Transverse colon (tissue), 4 donors: ENCODE measurements at regions not wholly inside any gene's neighbourhood (a gene's known extent, or its start where the extent isn't known, plus 50 kb on each side); places are given as distances from the start of the nearest gene placed in this dataset.

Experiments
- DNase-seq: peaks from one replicate; pipeline ENCODE4 v3.0.0-alpha.2; 2019
- H3K27ac ChIP-seq, 4 donors: fragments of 200-600 bp; sonication (generic); 2 replicates each; pipeline ENCODE4 v1.5.1; 2016 to 2018; ENCODE audit warnings: inconsistent platforms in 4 of 4
- H3K27me3 ChIP-seq: fragments of 200-600 bp; sonication (generic); 2 replicates; pipeline ENCODE4 v1.5.1; 2017; ENCODE audit warnings: inconsistent platforms
- H3K36me3 ChIP-seq, 4 donors: fragments of 200-600 bp; sonication (generic); 2 replicates each; pipeline ENCODE4 v1.5.1; 2017 to 2019; ENCODE audit warnings: inconsistent platforms in 4 of 4
- H3K4me1 ChIP-seq, 4 donors: fragments of 200-600 bp; sonication (generic); 2 replicates each; pipeline ENCODE4 v1.5.1; 2017 to 2020; ENCODE audit warnings: inconsistent platforms in 4 of 4
- H3K4me3 ChIP-seq, 4 donors: fragments of 200-600 bp; sonication (generic); 1 replicate in 1 of 4; 2 replicates in 3 of 4; pipeline versions ENCODE4 v1.5.1 to v1.6.1; 2017 to 2019; ENCODE audit warnings: inconsistent platforms in 4 of 4
- H3K9me3 ChIP-seq, 2 donors: fragments of 200-600 bp; sonication (generic); 2 replicates each; pipeline ENCODE4 v1.5.1; 2017 to 2019; ENCODE audit warnings: inconsistent platforms in 2 of 2
- CTCF ChIP-seq, 5 experiments: fragments of 200-600 bp in 3 of 5; fragments of 450-650 bp in 2 of 5; sonication (generic) in 3 of 5; IDR thresholded peaks; 1 replicate in 2 of 5; 2 replicates in 3 of 5; pipeline ENCODE4 v1.5.1; 2016 to 2017; ENCODE audit warnings: antibody characterized with exemption in 5 of 5, inconsistent platforms in 3 of 5, mild to moderate bottlenecking in 2 of 5, moderate library complexity in 1 of 5
- EP300 ChIP-seq: sonication (generic); formaldehyde crosslinking; IDR thresholded peaks from one replicate; pipeline ENCODE4 v1.6.1; 2017; ENCODE audit warnings: antibody characterized with exemption, low read depth
- POLR2A ChIP-seq: fragments of 450-650 bp; IDR thresholded peaks from one replicate; pipeline ENCODE4 v1.6.1; 2016; ENCODE audit warnings: antibody characterized with exemption, mild to moderate bottlenecking, moderate library complexity
- POLR2AphosphoS5 ChIP-seq, 3 donors: sonication (generic); formaldehyde crosslinking; IDR thresholded peaks; one replicate each; pipeline ENCODE4 v1.6.1; 2016; ENCODE audit warnings: antibody characterized with exemption in 3 of 3
- WGBS, 2 donors: methylation state at CpG; one replicate each; pipeline ENCODE4 v1.1.5; 2018; ENCODE audit warnings: low coverage in 1 of 2; 5-methylcytosine and 5-hydroxymethylcytosine counted together
- in situ Hi-C, 4 donors: fragments of 200-750 bp; cut with MboI; loops; one replicate each; pipeline versions ENCODE4 v1.15.0 to v1.15.1; 2017; ENCODE audit warnings: low sequenced_read_pairs in 3 of 4, low pct_ligation_motif_present in 1 of 4, low pct_unique_long_range_greater_than_20kb in 1 of 4
- intact Hi-C: fragments of 100-400 bp; cut with DNase I; formaldehyde crosslinking; loops from one replicate; pipeline ENCODE4 v1.15.1; 2023; ENCODE audit warnings: low total_unique reads

GRCh38 chr3:24598695-24599470 is 104.2 kb upstream of the THRB start:
- Histone ChIP-seq H3K4me1 (peaks cover 0 to 21% (median 6%) of the 10 kb centered on the region in 4 donors), H3K4me3 (no peak overlapping the region), H3K9me3 (no peaks in the 10 kb centered on the region), H3K27ac (no peak overlapping the region), H3K36me3 (no peaks in the 10 kb centered on the region), H3K27me3 (no peaks in the 10 kb centered on the region)
- intact Hi-C loops (no loop called here), in situ Hi-C loops (no loop called here)
- TF ChIP-seq POLR2AphosphoS5 (IDR thresholded peaks at IDR 0.05) = no peak
- no peak for DNase-seq
- 42 to 45% methylated on average over 7 of the region's 7 CpGs for WGBS, 2 donors

GRCh38 chr3:24601066-24601939 is 106.7 kb upstream of the THRB start:
- Histone ChIP-seq H3K36me3 (no peaks in the 10 kb centered on the region), H3K4me3 (no peak overlapping the region), H3K27ac (no peak overlapping the region), H3K4me1 (peaks cover 0 to 15% (median 6%) of the 10 kb centered on the region in 4 donors), H3K27me3 (no peaks in the 10 kb centered on the region), H3K9me3 (no peaks in the 10 kb centered on the region)
- no peak for DNase-seq
- intact Hi-C loops (no loop called here), in situ Hi-C loops (no loop called here)
- WGBS, 2 donors = 81 to 84% methylated on average over 13 of the region's 13 CpGs
- no peak for TF ChIP-seq CTCF (IDR thresholded peaks at IDR 0.05)
- no peak for TF ChIP-seq POLR2AphosphoS5 (IDR thresholded peaks at IDR 0.05)
- TF ChIP-seq EP300 = no peak
- TF ChIP-seq POLR2A = no peak

- no peaks in the 10 kb centered on the region for H3K36me3 ChIP-seq
- no peak overlapping the region for H3K4me3 ChIP-seq
- intact Hi-C loops (no loop called here), in situ Hi-C loops (no loop called here)
- H3K9me3 ChIP-seq = no peaks in the 10 kb centered on the region
- TF ChIP-seq EP300 (no peak), POLR2A (no peak), POLR2AphosphoS5 (IDR thresholded peaks at IDR 0.05) (no peak), CTCF (IDR thresholded peaks at IDR 0.05) (no peak)
- no peak for DNase-seq
- H3K27ac ChIP-seq = no peak overlapping the region
- WGBS, 2 donors = 71 to 100% methylated on average over 1 of the region's 1 CpG
- H3K27me3 ChIP-seq = no peaks in the 10 kb centered on the region
- H3K4me1 ChIP-seq = peaks cover 0 to 4% (median 1%) of the 10 kb centered on the region in 4 donors
Observed at GRCh38 chr3:24604215-24604614, 109.6 kb upstream of the THRB start.

GRCh38 chr3:24605511-24606028 is 110.9 kb upstream of the THRB start:
- H3K27me3 ChIP-seq = no peaks in the 10 kb centered on the region
- no peak overlapping the region for H3K27ac ChIP-seq
- 81 to 85% methylated on average over 4 of the region's 4 CpGs for WGBS, 2 donors
- H3K36me3 ChIP-seq = no peaks in the 10 kb centered on the region
- in situ Hi-C loops = no loop called here
- H3K9me3 ChIP-seq = no peaks in the 10 kb centered on the region
- intact Hi-C loops = no loop called here
- no peaks in the 10 kb centered on the region for H3K4me1 ChIP-seq
- no peak for DNase-seq
- H3K4me3 ChIP-seq = no peak overlapping the region
- TF ChIP-seq POLR2AphosphoS5 (IDR thresholded peaks at IDR 0.05) = no peak
- TF ChIP-seq EP300 = no peak
- no peak for TF ChIP-seq POLR2A
- TF ChIP-seq CTCF (IDR thresholded peaks at IDR 0.05) = no peak
